IPS DF 4.7 (cell line): ENCODE measurements at regions not wholly inside any gene's neighbourhood (a gene's known extent, or its start where the extent isn't known, plus 50 kb on each side); places are given as distances from the start of the nearest gene placed in this dataset.
A peak's percentile ranks its signal among the peaks of the same experiment; 100 is the strongest.

Source experiments
- DNase-seq: peaks from one replicate; pipeline ENCODE4 v3.0.0-alpha.2; 2013; ENCODE audit warnings: low spot score; ENCODE audit errors: extremely low read depth

DNA sequence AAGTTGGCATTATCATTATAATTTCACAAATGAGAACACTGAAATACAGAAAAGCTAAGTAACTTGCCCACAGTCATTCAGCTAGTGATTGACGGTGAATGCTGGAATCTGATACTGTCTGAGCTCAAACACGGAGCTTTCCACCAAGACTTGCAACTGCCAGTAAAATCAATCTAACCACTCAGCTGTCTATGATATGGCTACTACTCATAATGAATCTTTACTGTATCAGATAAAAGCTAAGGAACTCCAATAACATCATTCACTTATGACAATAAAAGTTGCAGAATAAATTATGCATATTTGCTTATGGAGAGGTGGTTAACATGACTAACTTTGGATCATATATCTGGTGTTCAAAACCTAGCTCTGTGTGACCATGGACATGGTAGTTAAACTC lies 279.4 kb upstream of the NXPH2 start:
- no peak for DNase-seq

DNA sequence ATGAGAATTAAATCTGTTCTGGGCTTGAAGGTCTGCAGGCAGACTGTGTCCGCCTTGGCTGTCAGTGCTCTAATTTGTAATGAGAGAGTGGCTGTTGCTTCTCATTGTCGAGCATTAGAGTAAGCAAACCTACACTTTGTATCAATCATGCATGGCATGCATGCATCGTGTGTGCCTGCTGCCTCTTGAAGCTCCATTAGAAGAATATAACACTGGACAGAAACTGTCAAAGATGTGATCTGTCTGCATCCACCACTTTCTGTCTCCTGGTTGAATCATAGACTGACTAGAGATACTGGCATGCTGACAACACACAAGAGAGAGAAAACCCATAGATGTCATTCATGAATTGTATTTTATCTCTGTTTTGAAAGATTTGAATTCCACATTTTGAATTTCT lies 275.0 kb upstream of the NXPH2 start:
- DNase-seq = no peak

DNA sequence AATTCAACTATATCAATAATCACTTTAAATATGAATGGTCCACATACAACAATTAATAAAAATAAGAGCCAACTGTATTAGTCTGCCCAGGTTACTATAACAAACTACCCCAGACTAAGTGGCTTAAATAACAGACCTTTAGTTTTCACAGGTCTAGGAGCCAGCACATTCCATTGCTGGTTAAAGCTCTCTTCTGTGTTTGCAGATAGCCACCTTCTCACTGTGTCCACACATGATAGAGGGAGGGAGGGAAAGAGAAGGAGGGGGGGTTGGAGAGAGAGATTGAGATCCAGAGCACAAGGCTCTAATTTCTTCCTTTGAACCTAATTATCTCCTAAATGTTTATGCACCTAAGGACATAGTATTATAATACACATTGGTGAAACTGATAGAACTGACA lies 267.8 kb upstream of the NXPH2 start:
- DNase-seq = no peak

DNA sequence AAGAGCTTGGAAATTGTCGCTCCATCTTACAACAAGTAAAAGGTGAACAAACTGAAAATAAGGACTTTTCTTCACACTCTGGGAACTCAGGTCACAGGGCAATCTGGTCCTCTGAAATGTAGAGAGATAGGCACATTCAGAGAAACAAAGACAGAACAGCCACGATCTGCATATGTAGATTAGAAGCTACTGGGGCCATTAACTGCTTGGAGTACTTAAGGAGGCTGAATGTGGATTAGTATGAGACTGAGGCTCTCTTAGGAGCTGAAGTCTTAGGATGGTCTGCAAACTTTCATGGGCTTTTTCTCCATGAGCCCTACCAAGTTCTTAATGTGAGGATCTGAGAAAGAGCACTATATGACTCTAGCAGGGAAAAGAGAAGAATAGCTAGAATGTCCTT lies 265.3 kb upstream of the NXPH2 start:
- DNase-seq = peak; percentile 64

DNA sequence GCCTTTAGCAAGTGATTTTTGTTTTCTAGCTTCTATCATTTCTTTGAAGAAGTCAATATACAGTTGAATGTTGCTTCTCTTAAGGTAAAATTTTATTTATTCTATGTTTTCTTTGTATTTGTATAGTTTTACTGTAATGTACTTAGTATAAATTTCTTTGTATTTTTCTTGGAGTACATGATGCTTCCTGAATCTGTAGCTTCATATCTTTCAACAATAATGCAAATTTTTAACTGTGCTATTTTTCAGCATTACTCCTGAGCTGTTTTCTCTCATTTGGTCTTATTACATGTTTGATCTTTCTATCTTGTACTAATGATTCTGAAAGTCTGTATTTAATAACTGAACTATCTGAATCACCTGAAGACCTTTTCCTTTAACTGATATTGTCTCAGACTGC lies 253.9 kb upstream of the NXPH2 start:
- no peak for DNase-seq

DNA sequence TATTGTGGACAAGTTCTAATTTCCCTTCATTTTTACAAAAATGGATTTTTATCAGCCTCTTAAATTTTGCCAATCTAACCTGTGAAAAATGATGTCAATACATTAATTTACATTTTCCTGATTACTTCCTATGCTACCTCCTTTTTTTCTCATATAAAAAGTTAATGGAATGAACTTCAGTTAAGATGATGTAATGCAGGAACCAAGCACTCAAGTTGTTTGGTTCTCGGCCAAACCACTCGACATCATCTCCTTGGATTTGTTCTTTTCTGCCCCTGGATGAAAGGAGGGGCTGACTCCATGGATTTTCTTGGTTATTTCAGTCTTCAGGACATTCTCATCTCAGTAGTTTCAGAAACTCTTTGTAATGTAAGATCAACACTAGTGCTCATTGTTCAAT lies 253.1 kb upstream of the NXPH2 start:
- DNase-seq = no peak

DNA sequence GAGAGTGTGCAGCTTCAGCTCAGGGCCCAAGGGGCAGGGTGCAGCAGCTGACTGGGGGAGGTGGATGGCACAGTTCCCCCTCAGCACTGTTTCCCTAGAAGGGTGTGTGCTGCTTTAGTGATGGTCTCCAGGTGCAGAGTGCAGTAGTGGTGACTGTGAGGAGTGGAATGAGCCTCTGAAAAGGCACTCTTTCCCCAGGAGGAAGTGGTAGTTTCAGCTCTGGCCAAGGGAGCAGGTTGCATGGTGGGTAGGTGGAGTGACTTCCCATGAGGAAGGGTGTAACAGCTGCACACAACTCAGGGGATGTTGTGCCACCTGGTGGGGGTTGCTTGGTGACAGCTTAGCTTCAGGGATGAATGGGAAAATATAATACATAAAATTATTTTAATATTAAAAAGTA lies 251.5 kb upstream of the NXPH2 start:
- DNase-seq = no peak

DNA sequence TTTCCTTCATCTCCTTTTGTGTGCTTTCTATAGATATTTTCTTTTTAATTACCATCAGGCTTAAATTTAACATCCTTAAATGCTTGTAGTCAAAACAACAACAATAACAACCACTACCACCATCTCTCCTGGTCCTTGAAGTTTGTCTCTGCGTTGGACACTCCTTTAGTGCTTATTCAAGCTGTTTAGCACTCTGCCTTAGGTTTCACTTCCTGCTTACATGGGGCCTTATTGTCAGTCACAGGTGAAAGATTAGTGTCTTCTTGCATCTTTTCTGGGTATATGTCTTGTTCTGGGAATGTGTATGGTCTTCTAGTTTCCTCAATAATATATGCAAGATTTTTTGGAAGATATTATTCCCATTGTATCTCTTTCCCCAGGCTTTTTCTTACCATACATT lies 240.1 kb upstream of the NXPH2 start:
- no peak for DNase-seq

DNA sequence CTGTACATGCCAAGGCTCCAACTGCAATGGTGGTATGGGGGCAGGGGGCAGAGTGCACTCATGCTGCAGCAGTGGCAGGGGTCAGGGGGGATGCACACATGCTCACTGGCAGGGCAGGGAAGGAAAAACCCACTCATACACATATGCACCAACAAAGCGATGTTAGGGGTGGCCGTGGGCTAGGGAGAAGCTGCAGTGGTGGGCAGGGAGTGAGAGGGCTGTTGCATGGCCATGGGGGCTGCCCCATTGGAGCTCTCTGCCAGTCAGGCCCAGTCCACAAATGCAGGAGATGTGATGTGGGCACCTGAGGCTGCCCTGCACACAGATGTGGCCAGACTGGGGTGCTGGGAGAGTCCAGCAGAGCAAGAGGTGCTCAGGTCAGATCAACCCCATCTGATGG lies 238.1 kb upstream of the NXPH2 start:
- no peak for DNase-seq

DNA sequence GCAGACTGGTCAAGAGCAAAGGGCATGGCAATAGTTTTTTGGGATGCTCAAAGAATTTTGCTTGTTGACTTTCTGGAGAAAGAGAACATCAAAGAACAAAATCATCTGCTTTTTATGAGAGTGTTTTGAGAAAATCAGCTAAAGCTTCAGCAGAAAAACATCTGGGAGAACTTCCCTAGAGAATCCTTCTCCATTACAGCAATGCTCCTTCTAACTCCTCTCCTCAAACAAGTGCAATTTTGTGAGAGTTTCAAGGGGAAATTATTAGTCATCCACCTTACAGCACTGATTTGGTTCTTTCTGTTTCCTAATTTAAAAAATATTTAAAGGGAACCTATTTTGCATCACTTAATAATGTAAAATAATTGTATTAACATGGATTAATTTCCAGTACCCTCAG lies 226.9 kb upstream of the NXPH2 start:
- DNase-seq = no peak

DNA sequence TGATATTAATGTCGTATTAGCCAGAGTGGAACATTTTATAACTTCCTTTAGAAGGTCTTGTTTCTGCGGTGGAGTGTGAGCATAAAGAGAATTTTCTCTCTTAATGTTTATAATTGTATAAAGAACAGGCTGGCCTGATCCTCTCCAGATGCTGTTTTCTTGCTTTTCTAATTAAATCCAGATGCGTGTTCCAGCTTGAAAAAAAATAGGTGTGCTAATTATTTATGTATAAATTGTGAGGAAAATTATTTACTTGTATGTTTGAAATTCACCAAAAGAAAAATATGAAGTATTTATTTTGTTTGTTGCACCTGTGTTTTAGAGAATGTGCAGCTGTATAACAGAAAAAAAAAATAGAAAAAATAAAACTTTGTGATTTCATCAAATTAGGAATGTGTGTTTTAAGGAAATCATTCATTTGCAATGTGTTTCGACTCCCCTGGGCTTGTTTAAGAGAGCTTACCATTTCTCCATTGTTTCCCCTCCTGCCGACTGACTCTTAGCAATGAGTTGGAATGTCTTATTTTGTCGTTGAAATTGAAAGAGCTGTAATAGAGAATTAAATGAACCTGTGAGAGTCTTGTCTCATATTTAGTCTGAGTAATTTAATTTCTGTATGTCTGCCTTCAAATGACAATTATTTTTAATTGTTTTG lies 220.1 kb upstream of the NXPH2 start:
- DNase-seq = no peak

DNA sequence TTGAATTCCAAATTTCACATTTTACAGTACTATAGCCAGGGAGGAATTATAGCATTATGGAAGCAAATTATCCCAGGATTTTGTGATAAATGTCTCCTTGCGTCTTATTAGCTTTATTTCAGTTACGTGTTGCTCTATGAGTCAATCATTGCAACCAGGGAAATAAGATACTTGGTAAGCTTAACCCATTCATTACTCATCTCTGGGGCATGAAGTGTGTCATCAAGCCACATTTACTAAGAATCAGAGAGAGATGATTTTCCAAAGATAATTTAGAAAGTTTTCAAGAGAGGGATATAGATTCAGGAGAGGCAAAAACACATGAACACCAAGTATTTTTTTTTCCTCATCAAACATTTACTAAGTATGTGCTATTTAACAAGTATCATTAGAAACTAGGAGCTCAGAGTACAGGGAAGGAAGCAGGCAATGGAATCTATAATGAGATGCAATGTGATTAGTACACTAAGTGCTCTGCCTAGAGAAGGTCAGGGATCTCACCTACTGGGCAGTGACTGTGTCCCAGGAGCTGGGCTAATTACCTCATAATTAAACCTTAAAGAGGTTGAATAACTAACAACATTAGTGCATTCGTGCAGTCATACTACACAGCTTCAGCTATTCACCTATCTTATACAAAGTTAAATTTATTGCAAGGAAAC lies 217.8 kb upstream of the NXPH2 start:
- no peak for DNase-seq

DNA sequence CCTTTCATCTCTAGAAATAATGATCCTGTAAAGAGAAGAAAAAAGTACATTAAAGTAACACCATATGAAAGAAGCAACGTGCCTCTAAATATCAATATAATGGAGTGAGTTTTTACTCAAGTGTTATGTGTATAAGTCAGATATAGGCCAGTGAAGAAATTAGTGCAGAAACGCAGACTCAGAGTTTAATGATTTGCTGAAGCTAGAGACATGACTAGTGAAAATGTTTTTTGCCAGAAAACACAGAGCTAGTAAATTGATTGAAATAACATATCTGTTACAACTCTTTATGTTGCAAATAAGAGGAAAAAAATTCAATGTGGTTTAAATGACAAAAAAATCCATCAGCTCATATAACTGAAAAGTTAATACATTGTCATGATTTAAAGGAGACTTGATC lies 217.2 kb upstream of the NXPH2 start:
- no peak for DNase-seq

DNA sequence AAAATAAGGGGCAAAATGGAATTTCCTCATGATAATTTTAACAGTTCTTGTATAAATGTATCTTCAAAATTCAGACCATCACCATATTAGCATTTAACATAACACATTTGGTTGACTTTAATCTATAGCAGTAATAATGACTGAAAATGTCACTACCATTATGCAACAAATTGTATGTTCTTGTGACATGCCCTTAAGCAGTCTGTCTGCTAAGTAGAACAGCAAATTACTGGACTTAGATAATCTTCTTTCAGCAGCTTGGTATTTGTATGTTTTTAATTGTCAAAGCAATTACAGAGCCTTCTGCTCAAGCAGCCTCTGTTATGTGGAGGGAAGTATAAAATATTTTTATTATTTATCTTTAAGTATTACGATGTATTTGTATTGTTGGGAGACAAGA lies 214.3 kb upstream of the NXPH2 start:
- DNase-seq = no peak

DNA sequence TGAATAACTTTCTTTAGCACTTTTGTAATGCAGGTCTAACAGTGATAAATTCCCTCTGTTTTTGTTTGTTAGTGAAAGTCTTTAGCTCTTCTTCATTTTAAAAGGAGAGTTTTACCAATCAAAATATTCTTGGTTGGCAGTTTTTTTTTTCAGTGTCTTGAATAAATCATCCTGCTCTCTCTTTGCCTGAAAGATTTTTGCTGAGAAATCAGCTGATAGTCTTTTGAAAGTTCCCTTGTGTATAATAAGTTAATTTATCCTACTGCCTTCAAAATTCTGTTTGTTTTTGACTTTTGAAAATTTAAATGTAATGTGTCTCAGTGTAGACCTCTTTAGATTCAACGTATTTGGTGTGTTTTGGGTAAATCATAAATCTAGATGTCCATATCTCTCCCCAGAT lies 205.7 kb upstream of the NXPH2 start:
- DNase-seq = no peak

DNA sequence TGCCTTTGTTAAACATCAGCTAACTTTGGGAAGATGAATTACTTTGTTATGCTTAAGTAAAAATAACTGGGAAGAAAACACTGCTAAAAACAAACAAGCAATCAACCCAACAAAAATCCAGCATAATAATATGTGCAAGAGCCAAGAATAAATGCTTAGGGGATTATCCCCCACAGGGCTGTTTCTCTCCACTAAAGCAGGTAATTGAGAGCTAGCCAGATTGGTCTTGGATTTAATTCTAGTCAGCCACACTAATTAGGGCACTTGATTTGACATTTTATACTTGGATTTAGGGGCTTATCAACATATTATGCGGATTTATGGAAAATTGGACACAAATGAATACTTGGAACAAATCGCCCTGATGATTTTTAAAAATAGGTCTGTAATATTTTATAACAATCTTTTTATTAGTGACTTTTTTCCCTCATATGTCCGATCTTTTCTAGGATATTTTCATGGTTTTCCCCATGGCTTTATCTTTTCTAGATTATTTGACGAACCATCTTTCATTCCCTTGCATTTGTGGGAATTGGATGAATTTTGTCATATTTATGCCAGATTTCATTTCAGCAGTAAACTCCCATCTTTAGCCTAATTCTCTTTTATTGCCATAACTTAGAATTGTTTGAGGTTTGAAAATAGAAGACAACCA lies 199.1 kb upstream of the NXPH2 start:
- DNase-seq = no peak

DNA sequence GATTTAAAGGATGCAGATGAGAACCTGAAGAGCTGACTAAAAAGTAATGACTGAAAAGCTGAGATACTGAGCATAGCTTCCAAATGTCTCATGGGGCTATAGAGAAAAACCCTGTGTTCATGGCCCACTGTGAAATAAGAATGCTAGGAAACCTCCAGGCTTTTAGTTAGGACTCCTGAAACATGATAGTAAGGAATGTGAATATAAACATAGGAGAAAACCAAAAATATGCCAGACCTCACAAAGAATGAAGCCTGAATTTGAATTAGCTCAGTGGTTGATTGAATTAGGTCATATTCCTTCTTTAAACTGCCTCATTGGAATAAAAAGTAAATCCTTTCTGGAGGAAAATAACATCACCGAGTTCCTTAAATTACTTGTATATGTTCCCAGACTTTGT lies 194.5 kb upstream of the NXPH2 start:
- DNase-seq = no peak

DNA sequence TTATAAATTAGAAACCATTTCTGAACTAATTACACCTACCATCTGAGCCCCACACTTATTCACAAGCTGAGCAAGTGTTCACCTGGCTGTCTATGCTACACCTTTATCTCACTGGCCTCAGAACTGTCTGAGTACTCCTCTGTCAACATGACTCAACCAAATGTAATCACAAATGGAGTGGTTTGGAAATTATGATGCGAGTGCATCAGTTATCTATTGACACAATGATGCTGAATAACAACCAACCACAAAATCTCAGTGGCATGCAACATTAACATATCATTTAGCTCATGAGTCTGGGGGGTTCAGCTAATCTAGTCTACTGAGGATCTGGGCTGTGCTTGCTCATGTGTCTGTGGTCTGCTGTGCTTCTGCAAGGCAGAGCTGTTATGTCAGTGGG lies 184.2 kb upstream of the NXPH2 start:
- DNase-seq = no peak

DNA sequence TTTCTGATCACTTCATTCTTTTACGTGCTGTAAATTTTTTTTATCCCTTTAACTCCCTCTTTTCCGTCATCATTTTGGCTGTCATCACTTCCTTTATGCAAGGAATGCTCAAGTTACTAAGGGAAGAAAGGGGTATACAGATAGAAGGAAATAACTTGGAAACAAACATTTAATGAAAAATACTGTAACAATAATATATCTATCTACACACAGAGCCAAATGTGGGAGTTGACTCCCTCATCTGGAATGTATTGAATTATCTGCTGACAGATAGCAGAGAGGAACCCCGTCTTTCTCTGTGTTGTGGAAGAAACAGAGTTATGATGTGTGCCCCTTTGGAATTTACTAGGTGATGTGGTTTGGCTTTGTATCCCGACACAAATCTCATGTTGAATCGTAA lies 182.5 kb upstream of the NXPH2 start:
- DNase-seq = no peak

DNA sequence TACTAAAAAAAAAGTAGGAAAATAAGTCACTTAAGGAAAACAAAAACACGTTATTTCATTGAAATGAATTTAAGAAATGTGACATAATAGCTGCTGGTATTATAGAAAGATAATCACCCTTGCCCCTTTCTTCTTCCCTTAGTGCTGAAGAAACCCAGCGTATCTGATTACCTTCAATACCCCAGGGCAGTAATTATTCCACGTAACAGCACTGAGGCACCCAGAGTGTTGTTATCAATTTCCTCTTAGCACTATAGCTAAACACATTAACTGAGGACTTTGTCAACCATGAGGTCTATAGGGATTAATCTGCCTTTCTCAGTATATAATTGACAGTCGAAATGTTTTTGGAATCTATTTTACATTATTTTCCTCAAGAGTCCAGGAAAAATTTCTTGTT lies 180.0 kb upstream of the NXPH2 start:
- no peak for DNase-seq

DNA sequence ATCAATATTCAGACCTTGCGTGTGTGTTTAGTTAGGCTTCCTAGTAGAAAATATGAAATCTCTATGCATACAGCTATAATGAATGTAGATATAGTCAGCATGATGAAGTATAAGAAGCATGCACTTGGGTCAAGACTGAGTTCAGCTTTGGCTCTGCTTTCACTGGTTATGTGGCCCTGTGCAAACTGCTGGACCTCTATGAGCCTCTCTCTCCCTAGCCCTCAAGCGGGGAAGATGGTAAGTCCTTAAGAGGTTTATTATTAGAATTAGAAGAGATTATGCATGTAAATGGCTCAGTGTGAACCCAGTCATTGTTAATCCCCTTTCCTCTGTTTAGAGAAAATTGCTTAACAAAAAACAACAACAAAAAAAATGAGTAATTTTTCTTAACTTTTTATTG lies 178.8 kb upstream of the NXPH2 start:
- no peak for DNase-seq

DNA sequence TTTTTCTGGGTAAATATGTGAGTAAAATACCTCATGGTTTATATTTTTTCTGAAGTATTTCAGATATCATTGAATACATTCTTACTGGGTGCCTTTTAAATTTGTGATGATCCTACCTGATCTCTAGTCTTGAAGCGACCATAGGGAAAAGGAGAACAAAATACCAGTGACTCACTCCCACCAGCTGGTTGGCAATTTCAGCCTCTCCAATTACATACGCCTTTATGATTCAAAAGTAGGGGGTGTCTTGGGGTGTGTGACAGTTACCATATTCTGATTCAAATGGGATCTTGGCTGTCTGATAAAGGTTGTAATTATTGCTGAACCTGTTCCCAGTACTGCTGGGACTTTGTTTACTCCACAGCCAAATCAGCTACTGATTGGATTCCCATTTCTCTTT lies 175.9 kb upstream of the NXPH2 start:
- DNase-seq = peak; percentile 19

DNA sequence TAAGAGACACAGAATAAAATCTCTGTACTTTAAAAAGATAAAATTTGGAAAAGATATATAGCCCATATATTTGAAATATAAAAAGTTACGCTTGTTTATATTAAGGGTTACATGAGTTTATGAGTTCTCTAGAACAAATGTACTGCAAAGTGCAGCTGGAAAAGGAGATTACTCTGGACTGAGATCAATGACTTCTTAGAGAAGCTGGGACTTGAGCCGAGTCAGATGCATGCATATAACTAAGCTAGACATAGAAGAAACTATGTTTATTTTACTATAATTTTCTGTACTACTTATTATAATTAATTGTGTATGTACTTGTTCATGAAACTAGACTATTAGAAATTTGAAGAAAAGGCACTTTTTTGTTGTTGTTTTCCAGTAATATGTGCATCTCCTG lies 170.3 kb upstream of the NXPH2 start:
- DNase-seq = no peak
